ENCODE measurements at regions not wholly inside any gene's neighbourhood (a gene's known extent, or its start where the extent isn't known, plus 50 kb on each side); places are given as distances from the start of the nearest gene placed in this dataset.

DNA sequence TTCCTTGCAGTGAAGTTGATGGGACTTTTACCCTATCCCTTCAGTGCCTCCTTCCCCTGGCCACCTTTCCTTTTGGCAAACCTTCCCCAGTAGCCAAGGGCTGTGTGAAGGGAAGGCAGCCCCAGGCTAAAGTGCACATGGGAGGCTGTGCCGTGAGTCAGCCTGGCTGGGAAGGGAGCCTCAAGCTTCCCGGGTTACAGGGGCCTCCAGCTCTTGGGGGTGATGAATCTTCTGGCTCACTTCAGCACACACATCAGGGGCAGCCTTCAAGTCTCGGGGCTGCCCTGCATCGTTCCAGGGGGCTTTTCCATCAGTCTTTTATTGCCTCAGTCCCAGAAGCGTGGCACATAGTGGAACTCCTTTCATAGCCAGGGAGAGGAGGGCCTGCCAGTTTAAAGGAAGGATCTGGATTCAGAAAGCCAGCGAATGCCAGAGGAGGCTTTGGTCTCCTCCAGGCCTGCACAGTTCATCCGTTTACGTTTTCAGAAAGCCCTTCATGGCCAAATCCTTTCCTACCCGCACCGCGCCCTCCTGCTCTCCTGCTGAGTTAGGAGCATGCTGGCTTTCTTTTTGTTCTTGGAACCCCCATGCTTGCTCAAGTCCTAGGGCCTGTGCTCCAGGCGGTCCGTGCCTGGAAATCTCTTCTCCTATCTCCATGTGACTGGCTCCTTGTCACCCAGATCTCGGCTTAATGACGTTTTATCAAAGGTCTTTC, 134.8 kb upstream of the KLF4 start:
- Histone ChIP-seq H3K27me3 (ENCODE audit: control insufficient read depth in 4 of 4, insufficient read depth in 4 of 4, low read length in 3 of 4) (no peaks in the 10 kb centered on the region), H3K27ac (ENCODE audit: low read depth in 1 of 2, low read length in 2 of 2) (no peak overlapping the region), H3K9ac (ENCODE audit: low read depth in 1 of 2, low read length in 2 of 2) (no peak overlapping the region), H3K4me3 (ENCODE audit: low read depth in 1 of 3, low read length in 3 of 3) (no peak overlapping the region), H3K4me1 (ENCODE audit: control insufficient read depth in 4 of 4, insufficient read depth in 4 of 4, low read length in 3 of 4) (no peaks in the 10 kb centered on the region), H3K36me3 (ENCODE audit: control insufficient read depth in 4 of 4, insufficient read depth in 3 of 4, low read depth in 1 of 4, low read length in 3 of 4) (no peaks in the 10 kb centered on the region), H3K9me3 (ENCODE audit: control insufficient read depth in 4 of 4, low read length in 3 of 4) (no peaks in the 10 kb centered on the region)
- DNase-seq (ENCODE audit: low spot score) = no peak
- no peak for TF ChIP-seq TAF1 (conservative IDR thresholded peaks at IDR 0.05)
- TF ChIP-seq EGR1 (IDR thresholded peaks at IDR 0.05; ENCODE audit: low read depth in 2 of 2) = no peak
- TF ChIP-seq RAD21 (IDR thresholded peaks at IDR 0.05) = no peak
- TF ChIP-seq JUND (IDR thresholded peaks at IDR 0.05) = no peak
- TF ChIP-seq, protein P1, sequence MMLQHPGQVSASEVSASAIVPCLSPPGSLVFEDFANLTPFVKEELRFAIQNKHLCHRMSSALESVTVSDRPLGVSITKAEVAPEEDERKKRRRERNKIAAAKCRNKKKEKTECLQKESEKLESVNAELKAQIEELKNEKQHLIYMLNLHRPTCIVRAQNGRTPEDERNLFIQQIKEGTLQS (IDR thresholded peaks at IDR 0.05) = no peak
- TF ChIP-seq, protein P2, sequence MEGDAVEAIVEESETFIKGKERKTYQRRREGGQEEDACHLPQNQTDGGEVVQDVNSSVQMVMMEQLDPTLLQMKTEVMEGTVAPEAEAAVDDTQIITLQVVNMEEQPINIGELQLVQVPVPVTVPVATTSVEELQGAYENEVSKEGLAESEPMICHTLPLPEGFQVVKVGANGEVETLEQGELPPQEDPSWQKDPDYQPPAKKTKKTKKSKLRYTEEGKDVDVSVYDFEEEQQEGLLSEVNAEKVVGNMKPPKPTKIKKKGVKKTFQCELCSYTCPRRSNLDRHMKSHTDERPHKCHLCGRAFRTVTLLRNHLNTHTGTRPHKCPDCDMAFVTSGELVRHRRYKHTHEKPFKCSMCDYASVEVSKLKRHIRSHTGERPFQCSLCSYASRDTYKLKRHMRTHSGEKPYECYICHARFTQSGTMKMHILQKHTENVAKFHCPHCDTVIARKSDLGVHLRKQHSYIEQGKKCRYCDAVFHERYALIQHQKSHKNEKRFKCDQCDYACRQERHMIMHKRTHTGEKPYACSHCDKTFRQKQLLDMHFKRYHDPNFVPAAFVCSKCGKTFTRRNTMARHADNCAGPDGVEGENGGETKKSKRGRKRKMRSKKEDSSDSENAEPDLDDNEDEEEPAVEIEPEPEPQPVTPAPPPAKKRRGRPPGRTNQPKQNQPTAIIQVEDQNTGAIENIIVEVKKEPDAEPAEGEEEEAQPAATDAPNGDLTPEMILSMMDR (IDR thresholded peaks at IDR 0.05; ENCODE audit: low read depth, low read length, missing input control) = no peak
- TF ChIP-seq, protein P3, sequence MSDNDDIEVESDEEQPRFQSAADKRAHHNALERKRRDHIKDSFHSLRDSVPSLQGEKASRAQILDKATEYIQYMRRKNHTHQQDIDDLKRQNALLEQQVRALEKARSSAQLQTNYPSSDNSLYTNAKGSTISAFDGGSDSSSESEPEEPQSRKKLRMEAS (IDR thresholded peaks at IDR 0.05) = no peak
- no peak for TF ChIP-seq FOXA2 (IDR thresholded peaks at IDR 0.05)
- TF ChIP-seq, protein P4, sequence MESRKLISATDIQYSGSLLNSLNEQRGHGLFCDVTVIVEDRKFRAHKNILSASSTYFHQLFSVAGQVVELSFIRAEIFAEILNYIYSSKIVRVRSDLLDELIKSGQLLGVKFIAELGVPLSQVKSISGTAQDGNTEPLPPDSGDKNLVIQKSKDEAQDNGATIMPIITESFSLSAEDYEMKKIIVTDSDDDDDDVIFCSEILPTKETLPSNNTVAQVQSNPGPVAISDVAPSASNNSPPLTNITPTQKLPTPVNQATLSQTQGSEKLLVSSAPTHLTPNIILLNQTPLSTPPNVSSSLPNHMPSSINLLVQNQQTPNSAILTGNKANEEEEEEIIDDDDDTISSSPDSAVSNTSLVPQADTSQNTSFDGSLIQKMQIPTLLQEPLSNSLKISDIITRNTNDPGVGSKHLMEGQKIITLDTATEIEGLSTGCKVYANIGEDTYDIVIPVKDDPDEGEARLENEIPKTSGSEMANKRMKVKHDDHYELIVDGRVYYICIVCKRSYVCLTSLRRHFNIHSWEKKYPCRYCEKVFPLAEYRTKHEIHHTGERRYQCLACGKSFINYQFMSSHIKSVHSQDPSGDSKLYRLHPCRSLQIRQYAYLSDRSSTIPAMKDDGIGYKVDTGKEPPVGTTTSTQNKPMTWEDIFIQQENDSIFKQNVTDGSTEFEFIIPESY (IDR thresholded peaks at IDR 0.05) = no peak
- TF ChIP-seq GABPA (IDR thresholded peaks at IDR 0.05 in 1 of 2, conservative IDR thresholded peaks at IDR 0.05 in 1 of 2) = no peak
- no peak for TF ChIP-seq RXRA (IDR thresholded peaks at IDR 0.05)
- no peak for TF ChIP-seq HNF4G (IDR thresholded peaks at IDR 0.05)
- no peak for TF ChIP-seq FOXA1 (IDR thresholded peaks at IDR 0.05)
- TF ChIP-seq HNF4A (conservative IDR thresholded peaks at IDR 0.05) = no peak
- no peak for TF ChIP-seq YY1 (IDR thresholded peaks at IDR 0.05)
- TF ChIP-seq SP1 (IDR thresholded peaks at IDR 0.05) = no peak
- TF ChIP-seq, protein P5, sequence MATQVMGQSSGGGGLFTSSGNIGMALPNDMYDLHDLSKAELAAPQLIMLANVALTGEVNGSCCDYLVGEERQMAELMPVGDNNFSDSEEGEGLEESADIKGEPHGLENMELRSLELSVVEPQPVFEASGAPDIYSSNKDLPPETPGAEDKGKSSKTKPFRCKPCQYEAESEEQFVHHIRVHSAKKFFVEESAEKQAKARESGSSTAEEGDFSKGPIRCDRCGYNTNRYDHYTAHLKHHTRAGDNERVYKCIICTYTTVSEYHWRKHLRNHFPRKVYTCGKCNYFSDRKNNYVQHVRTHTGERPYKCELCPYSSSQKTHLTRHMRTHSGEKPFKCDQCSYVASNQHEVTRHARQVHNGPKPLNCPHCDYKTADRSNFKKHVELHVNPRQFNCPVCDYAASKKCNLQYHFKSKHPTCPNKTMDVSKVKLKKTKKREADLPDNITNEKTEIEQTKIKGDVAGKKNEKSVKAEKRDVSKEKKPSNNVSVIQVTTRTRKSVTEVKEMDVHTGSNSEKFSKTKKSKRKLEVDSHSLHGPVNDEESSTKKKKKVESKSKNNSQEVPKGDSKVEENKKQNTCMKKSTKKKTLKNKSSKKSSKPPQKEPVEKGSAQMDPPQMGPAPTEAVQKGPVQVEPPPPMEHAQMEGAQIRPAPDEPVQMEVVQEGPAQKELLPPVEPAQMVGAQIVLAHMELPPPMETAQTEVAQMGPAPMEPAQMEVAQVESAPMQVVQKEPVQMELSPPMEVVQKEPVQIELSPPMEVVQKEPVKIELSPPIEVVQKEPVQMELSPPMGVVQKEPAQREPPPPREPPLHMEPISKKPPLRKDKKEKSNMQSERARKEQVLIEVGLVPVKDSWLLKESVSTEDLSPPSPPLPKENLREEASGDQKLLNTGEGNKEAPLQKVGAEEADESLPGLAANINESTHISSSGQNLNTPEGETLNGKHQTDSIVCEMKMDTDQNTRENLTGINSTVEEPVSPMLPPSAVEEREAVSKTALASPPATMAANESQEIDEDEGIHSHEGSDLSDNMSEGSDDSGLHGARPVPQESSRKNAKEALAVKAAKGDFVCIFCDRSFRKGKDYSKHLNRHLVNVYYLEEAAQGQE (IDR thresholded peaks at IDR 0.05) = no peak
- no peak for TF ChIP-seq NR2F2 (IDR thresholded peaks at IDR 0.05)
- 93% methylated on average over 15 of the region's 15 CpGs for WGBS
